ENCODE measurements at regions not wholly inside any gene's neighbourhood (a gene's known extent, or its start where the extent isn't known, plus 50 kb on each side); places are given as distances from the start of the nearest gene placed in this dataset.

DNA sequence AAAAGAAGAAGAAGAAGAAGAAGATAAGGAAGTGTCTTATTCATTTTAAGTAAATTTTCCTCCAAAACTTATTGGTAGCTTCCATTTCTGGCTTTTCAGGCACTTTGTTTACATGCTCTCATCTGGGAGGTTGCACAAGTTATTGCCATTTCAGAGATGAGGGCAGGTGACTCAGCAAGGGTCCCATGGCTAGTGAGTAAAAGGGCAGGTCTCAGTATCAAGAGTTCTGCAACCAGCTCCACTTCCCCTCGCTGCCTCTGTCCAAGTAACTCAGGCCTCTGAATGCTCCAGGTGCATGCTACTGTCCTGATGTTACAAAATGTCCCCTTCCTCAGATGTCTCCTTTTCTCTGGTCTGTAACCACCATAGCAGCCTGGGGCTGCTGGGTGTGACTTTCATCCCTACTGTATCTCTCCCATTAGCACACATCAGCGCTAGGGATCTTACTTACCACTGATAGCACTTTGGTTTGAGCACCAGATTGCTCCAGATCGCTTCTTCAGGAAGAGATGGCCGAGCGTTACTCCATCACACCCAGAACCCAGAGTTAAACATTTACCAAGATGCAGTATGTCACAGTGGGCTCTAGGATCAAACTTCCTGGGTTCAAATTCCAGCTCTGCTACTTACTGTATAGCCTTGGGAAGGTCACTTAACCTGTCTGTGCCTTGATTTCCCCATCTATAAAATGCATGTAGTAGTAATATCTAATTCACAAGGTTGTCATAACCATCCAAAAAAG is 57.4 kb upstream of the LAPTM4A start:
- TF ChIP-seq EP300 (IDR thresholded peaks at IDR 0.05): no peak
- TF ChIP-seq, protein P1, sequence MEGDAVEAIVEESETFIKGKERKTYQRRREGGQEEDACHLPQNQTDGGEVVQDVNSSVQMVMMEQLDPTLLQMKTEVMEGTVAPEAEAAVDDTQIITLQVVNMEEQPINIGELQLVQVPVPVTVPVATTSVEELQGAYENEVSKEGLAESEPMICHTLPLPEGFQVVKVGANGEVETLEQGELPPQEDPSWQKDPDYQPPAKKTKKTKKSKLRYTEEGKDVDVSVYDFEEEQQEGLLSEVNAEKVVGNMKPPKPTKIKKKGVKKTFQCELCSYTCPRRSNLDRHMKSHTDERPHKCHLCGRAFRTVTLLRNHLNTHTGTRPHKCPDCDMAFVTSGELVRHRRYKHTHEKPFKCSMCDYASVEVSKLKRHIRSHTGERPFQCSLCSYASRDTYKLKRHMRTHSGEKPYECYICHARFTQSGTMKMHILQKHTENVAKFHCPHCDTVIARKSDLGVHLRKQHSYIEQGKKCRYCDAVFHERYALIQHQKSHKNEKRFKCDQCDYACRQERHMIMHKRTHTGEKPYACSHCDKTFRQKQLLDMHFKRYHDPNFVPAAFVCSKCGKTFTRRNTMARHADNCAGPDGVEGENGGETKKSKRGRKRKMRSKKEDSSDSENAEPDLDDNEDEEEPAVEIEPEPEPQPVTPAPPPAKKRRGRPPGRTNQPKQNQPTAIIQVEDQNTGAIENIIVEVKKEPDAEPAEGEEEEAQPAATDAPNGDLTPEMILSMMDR (IDR thresholded peaks at IDR 0.05): no peak

Data from sigmoid colon (tissue), 4 donors.